Spleen (tissue), 11 donors: ENCODE measurements at regions not wholly inside any gene's neighbourhood (a gene's known extent, or its start where the extent isn't known, plus 50 kb on each side); places are given as distances from the start of the nearest gene placed in this dataset.

Experiments used
- DNase-seq: peaks from one replicate; pipeline ENCODE4 v3.0.0-alpha.2; 2020
- H3K27ac ChIP-seq, 8 donors: fragments of 200-600 bp; sonication (generic) in 7 of 8; 1 replicate in 4 of 8; 2 replicates in 4 of 8; pipeline versions ENCODE4 v1.5.0 to v1.8.0; 2016 to 2021; ENCODE audit warnings: inconsistent platforms in 4 of 8, mild to moderate bottlenecking in 4 of 8, moderate library complexity in 1 of 8
- H3K27me3 ChIP-seq, 7 donors: fragments of 200-600 bp; sonication (generic) in 6 of 7; replicated peaks in 1 of 7; 1 replicate in 4 of 7; 2 replicates in 3 of 7; pipeline versions ENCODE4 v1.5.0 to v1.8.0; 2016 to 2021; ENCODE audit warnings: inconsistent platforms in 3 of 7, mild to moderate bottlenecking in 1 of 7
- H3K36me3 ChIP-seq, 6 donors: fragments of 200-600 bp; sonication (generic) in 5 of 6; 1 replicate in 4 of 6; 2 replicates in 2 of 6; pipeline versions ENCODE4 v1.5.0 to v1.8.0; 2016 to 2021; ENCODE audit warnings: inconsistent platforms in 2 of 6
- H3K4me1 ChIP-seq, 6 donors: fragments of 200-600 bp; sonication (generic) in 5 of 6; 1 replicate in 3 of 6; 2 replicates in 3 of 6; pipeline versions ENCODE4 v1.5.0 to v1.8.0; 2016 to 2021; ENCODE audit warnings: inconsistent platforms in 3 of 6
- H3K4me3 ChIP-seq, 8 donors: fragments of 200-600 bp; sonication (generic) in 7 of 8; 1 replicate in 4 of 8; 2 replicates in 4 of 8; pipeline versions ENCODE4 v1.5.0 to v1.8.0; 2016 to 2021; ENCODE audit warnings: inconsistent platforms in 4 of 8, mild to moderate bottlenecking in 4 of 8, moderate library complexity in 2 of 8
- H3K9me3 ChIP-seq, 8 donors: fragments of 200-600 bp; sonication (generic) in 7 of 8; 1 replicate in 4 of 8; 2 replicates in 4 of 8; pipeline versions ENCODE4 v1.5.0 to v1.8.0; 2016 to 2021; ENCODE audit warnings: inconsistent platforms in 4 of 8
- CTCF ChIP-seq, 11 experiments: fragments of 200-600 bp in 7 of 11; fragments of 450-650 bp in 4 of 11; sonication (generic) in 4 of 11; IDR thresholded peaks in 8 of 11; conservative IDR thresholded peaks in 3 of 11; 1 replicate in 7 of 11; 2 replicates in 4 of 11; pipeline versions ENCODE4 v1.4.0 to v1.8.0; 2016 to 2021; ENCODE audit warnings: antibody characterized with exemption in 11 of 11, inconsistent platforms in 4 of 11, mild to moderate bottlenecking in 1 of 11
- POLR2A ChIP-seq, 3 donors: fragments of 450-650 bp; IDR thresholded peaks; one replicate each; pipeline ENCODE4 v1.5.1; 2017; ENCODE audit warnings: antibody characterized with exemption in 3 of 3, mild to moderate bottlenecking in 1 of 3
- POLR2AphosphoS5 ChIP-seq, 3 donors: sonication (generic); formaldehyde crosslinking; IDR thresholded peaks; one replicate each; pipeline ENCODE4 v1.5.1; 2017; ENCODE audit warnings: antibody characterized with exemption in 3 of 3
- WGBS, 5 donors: extraction: QIAGEN DNeasy Blood & Tissue Kit in 3 of 5; methylation state at CpG; one replicate each; pipeline versions ENCODE4 v1.1.5 to v1.1.7; 2013 to 2018; 5-methylcytosine and 5-hydroxymethylcytosine counted together
- intact Hi-C: fragments of 100-400 bp; cut with DNase I; formaldehyde crosslinking; loops from one replicate; pipeline ENCODE4 v1.15.0; 2023; ENCODE audit warnings: low total_unique reads
- donor health status: healthy with polysubstance abuse.
- donor health status: DM: no; HTN: no; CAD: no; lungs with moderate emphysema.
- donor health status: DM: no; HTN: no; CAD: no.
- donor health status: Bipolar disorder and iron deficiency.
- donor health status: healthy.
- donor health status: DM: no; HTN: no; CAD: no.
- donor health status: DM: yes; HTN: yes; CAD: no.

- 94 to 100% (median 98%) methylated on average over 2 of the region's 2 CpGs for WGBS, 5 donors
- no peak for DNase-seq
- Histone ChIP-seq H3K4me1 (no peaks in the 10 kb centered on the region), H3K27me3 (no peaks in the 10 kb centered on the region), H3K4me3 (no peak overlapping the region), H3K36me3 (no peaks in the 10 kb centered on the region), H3K27ac (no peak overlapping the region), H3K9me3 (no peaks in the 10 kb centered on the region)
- intact Hi-C loops: no loop called here
- TF ChIP-seq POLR2AphosphoS5 (IDR thresholded peaks at IDR 0.05) (no peak), POLR2A (IDR thresholded peaks at IDR 0.05) (no peak), CTCF (IDR thresholded peaks at IDR 0.05 in 8 of 11, conservative IDR thresholded peaks at IDR 0.05 in 3 of 11) (no peak)
Observed at GRCh38 chr3:168273036-168273435, 177.3 kb upstream of the GOLIM4 start.

- Histone ChIP-seq H3K9me3 (no peaks in the 10 kb centered on the region), H3K27me3 (no peaks in the 10 kb centered on the region), H3K27ac (no peak overlapping the region), H3K4me1 (no peaks in the 10 kb centered on the region), H3K36me3 (no peaks in the 10 kb centered on the region), H3K4me3 (no peak overlapping the region)
- WGBS, 5 donors: 80 to 93% (median 85%) methylated on average over 1 of the region's 1 CpG
- TF ChIP-seq POLR2A (IDR thresholded peaks at IDR 0.05) (no peak), POLR2AphosphoS5 (IDR thresholded peaks at IDR 0.05) (no peak), CTCF (IDR thresholded peaks at IDR 0.05 in 8 of 11, conservative IDR thresholded peaks at IDR 0.05 in 3 of 11) (no peak)
- DNase-seq: no peak
- intact Hi-C loops: no loop called here
Observed at GRCh38 chr3:168272343-168272985, 176.7 kb upstream of the GOLIM4 start.

GRCh38 chr3:168271932-168272331 lies 176.2 kb upstream of the GOLIM4 start:
- Histone ChIP-seq H3K36me3 (no peaks in the 10 kb centered on the region), H3K4me1 (no peaks in the 10 kb centered on the region), H3K27ac (no peak overlapping the region), H3K4me3 (no peak overlapping the region), H3K9me3 (no peaks in the 10 kb centered on the region), H3K27me3 (no peaks in the 10 kb centered on the region)
- WGBS, 5 donors: 80 to 89% (median 86%) methylated on average over 2 of the region's 2 CpGs
- no peak for DNase-seq
- TF ChIP-seq POLR2A (IDR thresholded peaks at IDR 0.05) (no peak), POLR2AphosphoS5 (IDR thresholded peaks at IDR 0.05) (no peak), CTCF (IDR thresholded peaks at IDR 0.05 in 8 of 11, conservative IDR thresholded peaks at IDR 0.05 in 3 of 11) (no peak)
- intact Hi-C loops: no loop called here

- no peak overlapping the region for H3K4me3 ChIP-seq
- no peaks in the 10 kb centered on the region for H3K36me3 ChIP-seq
- 79 to 88% (median 81%) methylated on average over 1 of the region's 1 CpG for WGBS, 5 donors
- TF ChIP-seq CTCF (IDR thresholded peaks at IDR 0.05 in 8 of 11, conservative IDR thresholded peaks at IDR 0.05 in 3 of 11): no peak
- no peak for DNase-seq
- no peak overlapping the region for H3K27ac ChIP-seq
- H3K9me3 ChIP-seq: no peaks in the 10 kb centered on the region
- no peaks in the 10 kb centered on the region for H3K27me3 ChIP-seq
- intact Hi-C loops: no loop called here
- H3K4me1 ChIP-seq: no peaks in the 10 kb centered on the region
Observed at GRCh38 chr3:168269001-168269400, 173.3 kb upstream of the GOLIM4 start.
